ENCODE measurements at regions not wholly inside any gene's neighbourhood (a gene's known extent, or its start where the extent isn't known, plus 50 kb on each side); places are given as distances from the start of the nearest gene placed in this dataset.

GRCh38 chr16:86378128-86378527 lies 132.2 kb upstream of the FOXF1 start:
- DNase-seq, result no peak
- POLR2A ChIA-PET (ENCODE audit: unreplicated experiment), result no interaction called here
- no peak overlapping the region for H3K27ac ChIP-seq (ENCODE audit: low read length)
- no peaks in the 10 kb centered on the region for H3K9me2 ChIP-seq (replicated peaks; ENCODE audit: low read length)
- no peaks in the 10 kb centered on the region for H3K9me3 ChIP-seq (ENCODE audit: low read length)
- H3K79me2 ChIP-seq (ENCODE audit: low read length), result no peaks in the 10 kb centered on the region
- CTCF ChIA-PET, result no interaction called here
- ATAC-seq, result no peak
- intact Hi-C loops (cut with micrococcal nuclease), result no loop called here
- no peaks in the 10 kb centered on the region for H3F3A ChIP-seq (ENCODE audit: low read length, unreplicated experiment)
- H2AFZ ChIP-seq (ENCODE audit: low read length), result no peak overlapping the region
- no peaks in the 10 kb centered on the region for H3K4me1 ChIP-seq (ENCODE audit: insufficient read depth, low read length)
- no peak overlapping the region for H3K9ac ChIP-seq (ENCODE audit: low read length)
- H3K4me3 ChIP-seq (ENCODE audit: low read length), result no peak overlapping the region
- H4K20me1 ChIP-seq (ENCODE audit: low read length), result no peaks in the 10 kb centered on the region
- H3K4me2 ChIP-seq (ENCODE audit: low read length), result no peak overlapping the region
- H3K27me3 ChIP-seq (ENCODE audit: low read length), result peaks cover 87% of the 10 kb centered on the region
- TF ChIP-seq CTCF (conservative IDR thresholded peaks at IDR 0.05; ENCODE audit: low read depth, low read length) (no peak), EZH2phosphoT487 (IDR thresholded peaks at IDR 0.05; ENCODE audit: borderline replicate concordance, low read length) (no peak), EZH2 (IDR thresholded peaks at IDR 0.05; ENCODE audit: low read length, unreplicated experiment) (no peak)
- no peaks in the 10 kb centered on the region for H3K36me3 ChIP-seq (ENCODE audit: low read depth, low read length)
- BruUV-seq (replicated peaks), result no TSS peak

- Histone ChIP-seq H3K9me3 (ENCODE audit: low read length) (no peaks in the 10 kb centered on the region), H3K27me3 (ENCODE audit: low read length) (peaks cover 86% of the 10 kb centered on the region), H3K27ac (ENCODE audit: low read length) (no peak overlapping the region), H3F3A (ENCODE audit: low read length, unreplicated experiment) (no peaks in the 10 kb centered on the region), H3K36me3 (ENCODE audit: low read depth, low read length) (no peaks in the 10 kb centered on the region), H3K9me2 (replicated peaks; ENCODE audit: low read length) (no peaks in the 10 kb centered on the region), H3K9ac (ENCODE audit: low read length) (no peak overlapping the region), H3K4me3 (ENCODE audit: low read length) (no peak overlapping the region), H3K4me2 (ENCODE audit: low read length) (no peak overlapping the region), H3K79me2 (ENCODE audit: low read length) (no peaks in the 10 kb centered on the region), H3K4me1 (ENCODE audit: insufficient read depth, low read length) (no peaks in the 10 kb centered on the region), H2AFZ (ENCODE audit: low read length) (no peak overlapping the region), H4K20me1 (ENCODE audit: low read length) (no peaks in the 10 kb centered on the region)
- intact Hi-C loops (cut with micrococcal nuclease), result no loop called here
- TF ChIP-seq EZH2 (IDR thresholded peaks at IDR 0.05; ENCODE audit: low read length, unreplicated experiment), result no peak
- no peak for TF ChIP-seq CTCF (conservative IDR thresholded peaks at IDR 0.05; ENCODE audit: low read depth, low read length)
- ChIA-PET POLR2A (ENCODE audit: unreplicated experiment) (no interaction called here), CTCF (no interaction called here)
- DNase-seq (no peak), ATAC-seq (no peak)
- no TSS peak for BruUV-seq (replicated peaks)
Observed at GRCh38 chr16:86378831-86379504, 131.4 kb upstream of the FOXF1 start.

- Histone ChIP-seq H3F3A (ENCODE audit: low read length, unreplicated experiment) (no peaks in the 10 kb centered on the region), H3K4me3 (ENCODE audit: low read length) (no peak overlapping the region), H3K36me3 (ENCODE audit: low read depth, low read length) (no peaks in the 10 kb centered on the region), H3K4me1 (ENCODE audit: insufficient read depth, low read length) (no peaks in the 10 kb centered on the region), H3K9ac (ENCODE audit: low read length) (no peak overlapping the region), H3K27me3 (ENCODE audit: low read length) (peaks cover 81% of the 10 kb centered on the region), H3K4me2 (ENCODE audit: low read length) (no peak overlapping the region), H3K9me2 (replicated peaks; ENCODE audit: low read length) (no peaks in the 10 kb centered on the region), H3K9me3 (ENCODE audit: low read length) (no peaks in the 10 kb centered on the region), H3K27ac (ENCODE audit: low read length) (no peak overlapping the region), H3K79me2 (ENCODE audit: low read length) (no peaks in the 10 kb centered on the region), H4K20me1 (ENCODE audit: low read length) (no peaks in the 10 kb centered on the region), H2AFZ (ENCODE audit: low read length) (no peak overlapping the region)
- ChIA-PET POLR2A (ENCODE audit: unreplicated experiment) (no interaction called here), CTCF (no interaction called here)
- DNase-seq, result no peak
- TF ChIP-seq CTCF (conservative IDR thresholded peaks at IDR 0.05; ENCODE audit: low read depth, low read length), result no peak
- no peak for TF ChIP-seq EZH2phosphoT487 (IDR thresholded peaks at IDR 0.05; ENCODE audit: borderline replicate concordance, low read length)
- no peak for TF ChIP-seq EZH2 (IDR thresholded peaks at IDR 0.05; ENCODE audit: low read length, unreplicated experiment)
- no TSS peak for BruUV-seq (replicated peaks)
- no peak for ATAC-seq
- intact Hi-C loops (cut with micrococcal nuclease), result no loop called here
Observed at GRCh38 chr16:86379505-86379846, 130.9 kb upstream of the FOXF1 start.

Data from PC-3 (cell line).